Ishikawa (cell line): ENCODE measurements at regions not wholly inside any gene's neighbourhood (a gene's known extent, or its start where the extent isn't known, plus 50 kb on each side); places are given as distances from the start of the nearest gene placed in this dataset.

ENCODE experiments used
- CEBPB ChIP-seq: IDR thresholded peaks from 2 replicates; pipeline ENCODE4 v1.6.1; 2012
- CREB1 ChIP-seq: IDR thresholded peaks from 2 replicates; pipeline ENCODE4 v1.6.1; 2012; ENCODE audit warnings: low read depth
- EGR1 ChIP-seq: IDR thresholded peaks from 2 replicates; pipeline ENCODE4 v1.6.1; 2012
- EP300 ChIP-seq: IDR thresholded peaks from 2 replicates; pipeline ENCODE4 v1.6.1; 2012; ENCODE audit warnings: borderline replicate concordance
- FOXM1 ChIP-seq: IDR thresholded peaks from 2 replicates; pipeline ENCODE4 v1.6.1; 2012; ENCODE audit warnings: low read depth, borderline replicate concordance
- MAX ChIP-seq: IDR thresholded peaks from 2 replicates; pipeline ENCODE4 v1.6.1; 2012
- NFIC ChIP-seq: IDR thresholded peaks from 2 replicates; pipeline ENCODE4 v1.6.1; 2012
- RAD21 ChIP-seq: IDR thresholded peaks from 2 replicates; pipeline ENCODE4 v1.6.1; 2012; ENCODE audit warnings: low read depth
- REST ChIP-seq: IDR thresholded peaks from 2 replicates; pipeline ENCODE4 v1.6.1; 2012; ENCODE audit warnings: low read depth, mild to moderate bottlenecking
- TAF1 ChIP-seq: IDR thresholded peaks from 2 replicates; pipeline ENCODE4 v1.6.1; 2012; ENCODE audit warnings: low read depth, mild to moderate bottlenecking
- TCF12 ChIP-seq: IDR thresholded peaks from 2 replicates; pipeline ENCODE4 v1.6.1; 2012; ENCODE audit warnings: low read depth
- TEAD4 ChIP-seq: IDR thresholded peaks from 2 replicates; pipeline ENCODE4 v1.6.1; 2012
- USF1 ChIP-seq: IDR thresholded peaks from 2 replicates; pipeline ENCODE4 v1.6.1; 2012
- YY1 ChIP-seq: IDR thresholded peaks from 2 replicates; pipeline ENCODE4 v1.6.1; 2012; ENCODE audit warnings: low read depth
- ZBTB7A ChIP-seq: IDR thresholded peaks from 2 replicates; pipeline ENCODE4 v1.6.1; 2012; ENCODE audit warnings: low read depth

GRCh38 chr9:40914772-40915659, 213.5 kb downstream of the FOXD4L6 start:
- TF ChIP-seq FOXM1 = no peak
- no peak for TF ChIP-seq TEAD4
- no peak for TF ChIP-seq TAF1
- TF ChIP-seq NFIC = no peak
- TF ChIP-seq MAX = no peak
- no peak for TF ChIP-seq CEBPB
- TF ChIP-seq YY1 = no peak
- no peak for TF ChIP-seq ZBTB7A
- TF ChIP-seq EP300 = no peak
- TF ChIP-seq EGR1 = no peak
- TF ChIP-seq RAD21 = no peak
- TF ChIP-seq CREB1 = no peak
- no peak for TF ChIP-seq TCF12
- TF ChIP-seq REST = no peak
- TF ChIP-seq USF1 = no peak

- TF ChIP-seq EGR1 (no peak), MAX (no peak), RAD21 (no peak), CREB1 (no peak), TCF12 (no peak)
These were observed 214.4 kb downstream of the FOXD4L6 start for GRCh38 chr9:40913928-40914673.

- TF ChIP-seq CEBPB (no peak), RAD21 (no peak), CREB1 (no peak), REST (no peak), EP300 (no peak), TCF12 (no peak), TAF1 (no peak), NFIC (no peak), TEAD4 (no peak), EGR1 (no peak), YY1 (no peak), USF1 (no peak), MAX (no peak)
These were observed 215.3 kb downstream of the FOXD4L6 start for GRCh38 chr9:40913096-40913719.

GRCh38 chr9:40911647-40912046, 216.8 kb downstream of the FOXD4L6 start:
- no peak for TF ChIP-seq CREB1
- no peak for TF ChIP-seq CEBPB
- no peak for TF ChIP-seq MAX
- TF ChIP-seq TAF1 = no peak

GRCh38 chr9:40909821-40910220, 218.7 kb downstream of the FOXD4L6 start:
- TF ChIP-seq CREB1 = no peak
- no peak for TF ChIP-seq USF1
- no peak for TF ChIP-seq TAF1
